ENCODE measurements at regions not wholly inside any gene's neighbourhood (a gene's known extent, or its start where the extent isn't known, plus 50 kb on each side); places are given as distances from the start of the nearest gene placed in this dataset.

GRCh38 chr1:190588424-190588823 is 110.8 kb upstream of the BRINP3 start:
- H3K36me3 ChIP-seq, result no peaks in the 10 kb centered on the region
- TF ChIP-seq EP300 (IDR thresholded peaks at IDR 0.05) (no peak), POLR2AphosphoS5 (IDR thresholded peaks at IDR 0.05) (no peak), CTCF (IDR thresholded peaks at IDR 0.05) (no peak)
- no peak overlapping the region for H3K27ac ChIP-seq

GRCh38 chr1:190595438-190595837 is 117.8 kb upstream of the BRINP3 start:
- DNase-seq, result no peak
- TF ChIP-seq POLR2A (IDR thresholded peaks at IDR 0.05) (no peak), CTCF (IDR thresholded peaks at IDR 0.05) (no peak), POLR2AphosphoS5 (IDR thresholded peaks at IDR 0.05) (no peak), EP300 (IDR thresholded peaks at IDR 0.05) (no peak)
- H3K9me3 ChIP-seq, result no peaks in the 10 kb centered on the region
- no peak overlapping the region for H3K27ac ChIP-seq
- WGBS, 2 donors, result 88 to 89% methylated on average over 2 of the region's 2 CpGs
- H3K4me3 ChIP-seq, result no peak overlapping the region
- ATAC-seq (ENCODE audit: low FRiP score in 2 of 2), result no peak
- H3K27me3 ChIP-seq, result no peaks in the 10 kb centered on the region
- no peaks in the 10 kb centered on the region for H3K4me1 ChIP-seq
- no peaks in the 10 kb centered on the region for H3K36me3 ChIP-seq

More at GRCh38 chr1:190588424-190588823, 110.8 kb upstream of the BRINP3 start:
- DNase-seq, result no peak
- Histone ChIP-seq H3K9me3 (no peaks in the 10 kb centered on the region), H3K27me3 (no peaks in the 10 kb centered on the region), H3K4me1 (no peaks in the 10 kb centered on the region), H3K4me3 (no peak overlapping the region)
- WGBS, 2 donors, result 68 to 86% methylated on average over 1 of the region's 1 CpG
- ATAC-seq (ENCODE audit: low FRiP score in 2 of 2), result no peak

GRCh38 chr1:190597294-190597693 is 119.6 kb upstream of the BRINP3 start:
- no peak for DNase-seq
- no peak overlapping the region for H3K4me3 ChIP-seq
- no peaks in the 10 kb centered on the region for H3K4me1 ChIP-seq
- WGBS, 2 donors, result 0 to 7% methylated on average over 1 of the region's 1 CpG
- H3K27ac ChIP-seq, result no peak overlapping the region
- ATAC-seq (ENCODE audit: low FRiP score in 2 of 2), result no peak
- H3K36me3 ChIP-seq, result no peaks in the 10 kb centered on the region
- H3K9me3 ChIP-seq, result no peaks in the 10 kb centered on the region
- TF ChIP-seq CTCF (IDR thresholded peaks at IDR 0.05) (no peak), POLR2AphosphoS5 (IDR thresholded peaks at IDR 0.05) (no peak), POLR2A (IDR thresholded peaks at IDR 0.05) (no peak), EP300 (IDR thresholded peaks at IDR 0.05) (no peak)
- no peaks in the 10 kb centered on the region for H3K27me3 ChIP-seq

GRCh38 chr1:190599670-190600069 is 122.0 kb upstream of the BRINP3 start:
- no peak for TF ChIP-seq CTCF (IDR thresholded peaks at IDR 0.05)
- no peak for TF ChIP-seq POLR2AphosphoS5 (IDR thresholded peaks at IDR 0.05)
- no peak for TF ChIP-seq EP300 (IDR thresholded peaks at IDR 0.05)
- no peak for TF ChIP-seq POLR2A (IDR thresholded peaks at IDR 0.05)
- Histone ChIP-seq H3K36me3 (no peaks in the 10 kb centered on the region), H3K4me3 (no peak overlapping the region), H3K27me3 (no peaks in the 10 kb centered on the region), H3K9me3 (no peaks in the 10 kb centered on the region), H3K27ac (no peak overlapping the region), H3K4me1 (no peaks in the 10 kb centered on the region)
- DNase-seq (no peak), ATAC-seq (ENCODE audit: low FRiP score in 2 of 2) (no peak)

- no peak overlapping the region for H3K27ac ChIP-seq
- H3K36me3 ChIP-seq, result no peaks in the 10 kb centered on the region
- H3K9me3 ChIP-seq, result no peaks in the 10 kb centered on the region
- ATAC-seq (ENCODE audit: low FRiP score in 2 of 2) (no peak), DNase-seq (no peak)
- TF ChIP-seq CTCF (IDR thresholded peaks at IDR 0.05) (no peak), POLR2A (IDR thresholded peaks at IDR 0.05) (no peak), POLR2AphosphoS5 (IDR thresholded peaks at IDR 0.05) (no peak), EP300 (IDR thresholded peaks at IDR 0.05) (no peak)
- no peaks in the 10 kb centered on the region for H3K27me3 ChIP-seq
- H3K4me1 ChIP-seq, result no peaks in the 10 kb centered on the region
- no peak overlapping the region for H3K4me3 ChIP-seq
- WGBS, 2 donors, result 61 to 77% methylated on average over 3 of the region's 3 CpGs
Measured at GRCh38 chr1:190602325-190602724, 124.7 kb upstream of the BRINP3 start.

All from upper lobe of left lung (tissue), 6 donors.